GM21528 (cell line): ENCODE measurements at regions not wholly inside any gene's neighbourhood (a gene's known extent, or its start where the extent isn't known, plus 50 kb on each side); places are given as distances from the start of the nearest gene placed in this dataset.
"Not testable (repeated sequence)": the region's sequence is repeated elsewhere in the genome, so short reads cannot be mapped to it uniquely, and the experiment has no call there.

Source experiments
- ATAC-seq: cut with Tn5 transposase; IDR thresholded peaks from one replicate; pipeline ENCODE4 v1.9.1; 2021; ENCODE audit warnings: mild to moderate bottlenecking, moderate library complexity; ENCODE audit not compliant: unreplicated experiment, low FRiP score

- ATAC-seq = no peak
Measured at GRCh38 chr4:163680386-163681098, 186.1 kb downstream of the TMA16 start.

- ATAC-seq = no peak
Measured at GRCh38 chr4:163681208-163681821, 186.8 kb downstream of the TMA16 start.

GRCh38 chr4:163688856-163689255, 194.4 kb downstream of the TMA16 start:
- no peak for ATAC-seq

GRCh38 chr4:163693211-163693610, 198.7 kb downstream of the TMA16 start:
- ATAC-seq = no peak

- ATAC-seq = no peak
Measured at GRCh38 chr4:163693776-163694175, 199.3 kb downstream of the TMA16 start.

- ATAC-seq = no peak
Measured at GRCh38 chr4:163694385-163694784, 199.9 kb downstream of the TMA16 start.

GRCh38 chr4:163697121-163697520, 202.6 kb downstream of the TMA16 start:
- no peak for ATAC-seq

GRCh38 chr4:163700383-163700782, 205.9 kb downstream of the TMA16 start:
- ATAC-seq = not testable (repeated sequence)

GRCh38 chr4:163701916-163702315, 207.4 kb downstream of the TMA16 start:
- ATAC-seq = peak; percentile 92

GRCh38 chr4:163702736-163703135, 208.2 kb downstream of the TMA16 start:
- ATAC-seq = no peak

GRCh38 chr4:163703251-163703650, 208.8 kb downstream of the TMA16 start:
- no peak for ATAC-seq

GRCh38 chr4:163707873-163708272, 213.4 kb downstream of the TMA16 start:
- ATAC-seq = no peak

GRCh38 chr4:163709601-163710000, 215.1 kb downstream of the TMA16 start:
- no peak for ATAC-seq

GRCh38 chr4:163710158-163710557, 215.7 kb downstream of the TMA16 start:
- ATAC-seq = no peak

- ATAC-seq = not testable (repeated sequence)
Measured at GRCh38 chr4:163724495-163724894, 230.0 kb downstream of the TMA16 start.

- ATAC-seq = no peak
Measured at GRCh38 chr4:163726641-163727040, 232.2 kb downstream of the TMA16 start.

GRCh38 chr4:163731071-163731470, 236.6 kb downstream of the TMA16 start:
- no peak for ATAC-seq

- no peak for ATAC-seq
Measured at GRCh38 chr4:163732473-163732872, 238.0 kb downstream of the TMA16 start.

GRCh38 chr4:163736876-163737275, 242.4 kb downstream of the TMA16 start:
- ATAC-seq = no peak

- not testable (repeated sequence) for ATAC-seq
Measured at GRCh38 chr4:163737846-163738245, 243.4 kb downstream of the TMA16 start.

- no peak for ATAC-seq
Measured at GRCh38 chr4:163738521-163738920, 244.0 kb downstream of the TMA16 start.

GRCh38 chr4:163744861-163745260, 250.4 kb downstream of the TMA16 start:
- peak; percentile 95 for ATAC-seq
